ENCODE measurements at regions not wholly inside any gene's neighbourhood (a gene's known extent, or its start where the extent isn't known, plus 50 kb on each side); places are given as distances from the start of the nearest gene placed in this dataset.

DNA sequence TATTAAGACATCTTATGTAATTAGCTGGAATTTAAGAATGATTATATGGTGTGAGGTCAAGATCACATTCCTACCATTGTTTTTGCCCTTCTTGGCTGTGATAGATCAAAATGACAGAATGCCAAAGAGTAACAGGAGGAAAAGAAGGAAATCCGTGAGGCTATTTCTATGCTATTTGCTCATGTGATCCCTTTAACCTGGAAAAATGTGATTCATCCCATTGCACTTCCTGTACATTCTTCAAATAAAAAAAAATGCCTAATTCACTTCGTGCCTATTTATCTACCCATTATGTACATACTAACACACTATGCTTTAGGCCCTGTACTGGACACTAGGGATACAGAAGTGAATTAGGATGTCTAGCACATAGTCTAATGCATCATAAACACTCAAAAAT is 154.1 kb upstream of the PAPPA start:
- no peak overlapping the region for H3K4me3 ChIP-seq (ENCODE audit: low read depth, low read length)
- TF ChIP-seq, protein P1, sequence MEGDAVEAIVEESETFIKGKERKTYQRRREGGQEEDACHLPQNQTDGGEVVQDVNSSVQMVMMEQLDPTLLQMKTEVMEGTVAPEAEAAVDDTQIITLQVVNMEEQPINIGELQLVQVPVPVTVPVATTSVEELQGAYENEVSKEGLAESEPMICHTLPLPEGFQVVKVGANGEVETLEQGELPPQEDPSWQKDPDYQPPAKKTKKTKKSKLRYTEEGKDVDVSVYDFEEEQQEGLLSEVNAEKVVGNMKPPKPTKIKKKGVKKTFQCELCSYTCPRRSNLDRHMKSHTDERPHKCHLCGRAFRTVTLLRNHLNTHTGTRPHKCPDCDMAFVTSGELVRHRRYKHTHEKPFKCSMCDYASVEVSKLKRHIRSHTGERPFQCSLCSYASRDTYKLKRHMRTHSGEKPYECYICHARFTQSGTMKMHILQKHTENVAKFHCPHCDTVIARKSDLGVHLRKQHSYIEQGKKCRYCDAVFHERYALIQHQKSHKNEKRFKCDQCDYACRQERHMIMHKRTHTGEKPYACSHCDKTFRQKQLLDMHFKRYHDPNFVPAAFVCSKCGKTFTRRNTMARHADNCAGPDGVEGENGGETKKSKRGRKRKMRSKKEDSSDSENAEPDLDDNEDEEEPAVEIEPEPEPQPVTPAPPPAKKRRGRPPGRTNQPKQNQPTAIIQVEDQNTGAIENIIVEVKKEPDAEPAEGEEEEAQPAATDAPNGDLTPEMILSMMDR (IDR thresholded peaks at IDR 0.05; ENCODE audit: borderline replicate concordance, insufficient read depth, low read depth, low read length) = no peak

DNA sequence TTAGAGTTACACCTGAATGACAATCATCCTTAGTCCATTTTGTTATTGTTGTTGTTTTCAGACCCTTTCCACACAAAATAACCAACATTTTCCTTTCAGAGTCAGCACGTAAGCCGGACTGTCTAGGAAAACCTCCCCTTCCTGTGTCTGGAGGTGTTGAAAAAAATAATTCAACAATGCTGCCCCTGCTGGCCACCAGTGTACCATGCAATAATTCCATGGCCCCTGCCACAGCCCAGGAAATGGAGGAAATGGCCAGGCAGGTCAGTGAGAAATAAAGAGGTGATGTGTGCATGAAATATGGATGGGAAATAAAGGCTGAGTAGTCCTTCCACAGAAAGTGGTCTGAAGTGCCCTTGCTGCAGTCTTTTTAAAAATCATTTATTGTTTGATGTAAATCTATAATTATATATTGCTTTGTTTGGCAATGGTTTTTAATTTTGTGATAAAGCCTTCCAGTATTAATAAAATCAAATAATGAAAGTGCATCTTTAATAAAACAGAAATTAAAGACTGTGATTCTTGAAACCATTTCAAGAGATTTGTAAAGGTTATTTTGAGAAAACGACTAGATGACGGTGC is 152.8 kb upstream of the PAPPA start:
- no peak overlapping the region for H3K4me3 ChIP-seq (ENCODE audit: low read depth, low read length)
- TF ChIP-seq, protein P1 (IDR thresholded peaks at IDR 0.05; ENCODE audit: borderline replicate concordance, insufficient read depth, low read depth, low read length) = peak; percentile 43; the same call in 1 of the 2 replicates

DNA sequence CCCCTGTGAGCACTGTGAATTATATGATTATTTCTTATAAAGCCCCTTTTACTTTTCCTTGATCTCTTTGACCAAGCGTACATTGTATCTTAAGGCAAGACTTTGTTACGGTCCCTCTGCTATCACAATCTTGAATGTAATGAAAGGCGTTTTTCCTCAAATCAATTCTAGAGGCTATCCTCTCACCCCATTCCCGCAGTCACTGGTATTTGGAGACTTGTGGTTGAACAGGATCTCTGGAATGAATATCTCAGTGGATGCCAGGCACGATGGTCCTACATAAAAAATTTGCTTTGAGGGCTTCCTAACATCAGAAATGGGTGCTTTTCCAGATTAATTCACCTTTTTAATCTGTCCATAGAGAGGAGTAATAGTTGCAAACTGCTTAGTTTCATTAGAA is 151.4 kb upstream of the PAPPA start:
- TF ChIP-seq, protein P1 (IDR thresholded peaks at IDR 0.05; ENCODE audit: borderline replicate concordance, insufficient read depth, low read depth, low read length) = no peak
- H3K4me3 ChIP-seq (ENCODE audit: low read depth, low read length) = no peak overlapping the region

DNA sequence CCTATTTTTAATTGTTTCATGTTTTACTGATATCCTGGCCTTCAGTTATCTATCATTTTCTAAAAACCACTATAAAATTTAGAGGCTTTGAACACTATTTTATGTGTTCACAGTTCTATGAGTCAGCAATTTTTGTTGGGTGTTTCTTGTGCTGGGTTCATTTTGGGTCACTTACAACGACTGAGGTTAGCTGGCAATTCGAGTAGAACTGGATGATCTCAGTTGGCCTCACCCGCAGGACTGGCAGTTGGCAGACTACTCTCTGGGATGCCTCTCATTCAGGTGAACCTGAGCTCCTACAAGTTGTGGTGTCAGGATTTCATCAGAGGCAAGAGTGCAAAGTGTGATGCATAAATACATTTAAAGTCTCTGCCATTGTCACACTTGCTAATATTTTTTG is 151.0 kb upstream of the PAPPA start:
- TF ChIP-seq, protein P1 (IDR thresholded peaks at IDR 0.05; ENCODE audit: borderline replicate concordance, insufficient read depth, low read depth, low read length) = no peak
- no peak overlapping the region for H3K4me3 ChIP-seq (ENCODE audit: low read depth, low read length)

DNA sequence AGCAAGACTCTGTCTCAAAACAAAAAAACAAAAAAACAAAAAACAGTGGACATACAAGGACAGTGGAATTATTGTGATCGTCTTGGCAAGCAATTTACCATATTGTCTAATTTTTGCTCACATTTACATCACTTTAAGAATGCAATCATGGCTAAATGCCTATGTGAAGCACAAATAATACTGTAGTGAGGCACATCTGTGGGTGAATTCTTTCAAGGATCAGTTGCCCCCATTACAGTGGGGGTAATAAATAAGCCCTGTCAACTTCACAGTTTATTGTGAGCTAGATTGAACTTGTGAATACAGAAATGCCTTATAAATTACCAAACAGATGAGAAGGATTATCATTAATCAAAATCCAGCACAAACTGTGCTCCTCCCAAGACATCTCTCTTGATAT is 150.2 kb upstream of the PAPPA start:
- H3K4me3 ChIP-seq (ENCODE audit: low read depth, low read length) = no peak overlapping the region
- TF ChIP-seq, protein P1 (IDR thresholded peaks at IDR 0.05; ENCODE audit: borderline replicate concordance, insufficient read depth, low read depth, low read length) = no peak

DNA sequence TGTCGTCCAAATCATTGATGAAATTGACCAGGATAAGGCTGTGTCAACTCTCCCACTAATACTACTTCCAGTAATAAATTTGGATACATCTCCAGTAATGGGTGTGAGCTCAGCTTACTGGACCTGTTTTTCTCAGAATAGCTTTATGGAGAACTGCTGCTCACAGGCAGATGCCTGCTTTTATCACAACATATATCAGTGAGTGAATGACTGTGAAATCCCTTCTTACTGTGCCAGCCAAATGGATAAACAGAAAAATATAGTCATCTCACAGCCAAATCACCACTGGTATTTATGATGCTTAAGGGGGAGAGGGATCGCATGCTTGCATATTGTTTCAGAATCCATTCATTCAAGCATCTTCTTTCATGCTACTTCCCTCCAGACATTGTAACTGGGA is 148.4 kb upstream of the PAPPA start:
- no peak overlapping the region for H3K4me3 ChIP-seq (ENCODE audit: low read depth, low read length)
- TF ChIP-seq, protein P1 (IDR thresholded peaks at IDR 0.05; ENCODE audit: borderline replicate concordance, insufficient read depth, low read depth, low read length) = no peak

GRCh38 chr9:116007824-116008223 is 145.8 kb upstream of the PAPPA start:
- no peak overlapping the region for H3K4me3 ChIP-seq (ENCODE audit: low read depth, low read length)
- TF ChIP-seq, protein P1 (IDR thresholded peaks at IDR 0.05; ENCODE audit: borderline replicate concordance, insufficient read depth, low read depth, low read length) = no peak
